ENCODE measurements at regions not wholly inside any gene's neighbourhood (a gene's known extent, or its start where the extent isn't known, plus 50 kb on each side); places are given as distances from the start of the nearest gene placed in this dataset.

DNA sequence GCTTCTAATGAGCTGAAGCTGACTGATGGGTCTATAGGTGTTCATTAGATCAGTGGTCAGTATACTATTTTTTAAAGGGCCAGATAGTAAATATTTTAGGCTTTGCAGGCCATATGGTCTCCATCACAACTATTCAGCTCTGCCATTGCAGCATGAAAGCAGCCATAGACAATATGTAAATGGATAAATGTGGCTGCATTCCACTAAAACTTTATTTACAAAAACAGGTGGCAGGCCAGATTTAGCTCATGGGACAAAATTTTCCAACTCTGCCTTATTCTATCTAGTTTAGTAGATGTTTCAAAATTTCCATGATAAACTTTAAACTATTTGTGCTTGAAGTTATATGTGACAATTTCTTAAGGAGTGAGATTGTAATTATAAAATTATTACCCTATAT, 339.3 kb downstream of the ABCC12 start:
- TF ChIP-seq, protein P1, sequence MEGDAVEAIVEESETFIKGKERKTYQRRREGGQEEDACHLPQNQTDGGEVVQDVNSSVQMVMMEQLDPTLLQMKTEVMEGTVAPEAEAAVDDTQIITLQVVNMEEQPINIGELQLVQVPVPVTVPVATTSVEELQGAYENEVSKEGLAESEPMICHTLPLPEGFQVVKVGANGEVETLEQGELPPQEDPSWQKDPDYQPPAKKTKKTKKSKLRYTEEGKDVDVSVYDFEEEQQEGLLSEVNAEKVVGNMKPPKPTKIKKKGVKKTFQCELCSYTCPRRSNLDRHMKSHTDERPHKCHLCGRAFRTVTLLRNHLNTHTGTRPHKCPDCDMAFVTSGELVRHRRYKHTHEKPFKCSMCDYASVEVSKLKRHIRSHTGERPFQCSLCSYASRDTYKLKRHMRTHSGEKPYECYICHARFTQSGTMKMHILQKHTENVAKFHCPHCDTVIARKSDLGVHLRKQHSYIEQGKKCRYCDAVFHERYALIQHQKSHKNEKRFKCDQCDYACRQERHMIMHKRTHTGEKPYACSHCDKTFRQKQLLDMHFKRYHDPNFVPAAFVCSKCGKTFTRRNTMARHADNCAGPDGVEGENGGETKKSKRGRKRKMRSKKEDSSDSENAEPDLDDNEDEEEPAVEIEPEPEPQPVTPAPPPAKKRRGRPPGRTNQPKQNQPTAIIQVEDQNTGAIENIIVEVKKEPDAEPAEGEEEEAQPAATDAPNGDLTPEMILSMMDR (IDR thresholded peaks at IDR 0.05; ENCODE audit: low read depth, low read length) = no peak
- TF ChIP-seq POLR2A (IDR thresholded peaks at IDR 0.05; ENCODE audit: extremely low read depth, insufficient read length) (no peak), MYC (IDR thresholded peaks at IDR 0.05; ENCODE audit: low read depth, low read length) (no peak)
